Uterus (tissue), 3 donors: ENCODE measurements at regions not wholly inside any gene's neighbourhood (a gene's known extent, or its start where the extent isn't known, plus 50 kb on each side); places are given as distances from the start of the nearest gene placed in this dataset.

ENCODE experiments used
- DNase-seq, 2 donors: peaks; one replicate each; pipeline ENCODE4 v3.0.0-alpha.2; 2019 to 2020
- H3K27ac ChIP-seq, 2 donors: fragments of 200-600 bp; sonication (generic); 1 replicate in 1 of 2; 2 replicates in 1 of 2; pipeline ENCODE4 v1.5.1; 2016 to 2018
- H3K27me3 ChIP-seq, 2 donors: fragments of 200-600 bp; sonication (generic); one replicate each; pipeline ENCODE4 v1.5.1; 2018 to 2019; ENCODE audit warnings: control low read depth in 1 of 2
- H3K36me3 ChIP-seq, 2 donors: fragments of 200-600 bp; sonication (generic); one replicate each; pipeline ENCODE4 v1.5.1; 2019; ENCODE audit warnings: control low read depth in 1 of 2
- H3K4me1 ChIP-seq, 2 donors: fragments of 200-600 bp; sonication (generic); one replicate each; pipeline ENCODE4 v1.5.1; 2018 to 2019; ENCODE audit warnings: control low read depth in 1 of 2
- H3K4me3 ChIP-seq, 2 donors: fragments of 200-600 bp; sonication (generic); 1 replicate in 1 of 2; 2 replicates in 1 of 2; pipeline ENCODE4 v1.5.1; 2018 to 2019; ENCODE audit warnings: mild to moderate bottlenecking in 1 of 2
- H3K9me3 ChIP-seq, 2 donors: fragments of 200-600 bp; sonication (generic); one replicate each; pipeline ENCODE4 v1.5.1; 2019; ENCODE audit warnings: control low read depth in 1 of 2
- CTCF ChIP-seq, 4 experiments: fragments of 200-600 bp in 2 of 4; fragments of 450-650 bp in 2 of 4; sonication (generic) in 2 of 4; IDR thresholded peaks; one replicate each; pipeline ENCODE4 v1.5.1; 2016 to 2019; ENCODE audit warnings: antibody characterized with exemption in 4 of 4, mild to moderate bottlenecking in 2 of 4, moderate library complexity in 1 of 4
- POLR2A ChIP-seq, 2 donors: fragments of 450-650 bp; IDR thresholded peaks; one replicate each; pipeline ENCODE4 v1.6.1; 2016; ENCODE audit warnings: antibody characterized with exemption in 2 of 2, mild to moderate bottlenecking in 1 of 2, moderate library complexity in 1 of 2
- intact Hi-C: fragments of 100-400 bp; cut with DNase I; formaldehyde crosslinking; loops from one replicate; pipeline ENCODE4 v1.15.1; 2023; ENCODE audit warnings: low total_unique reads
- donor health status: DM: yes; HTN: yes; CAD: no.

GRCh38 chr6:125574604-125575003 lies 174.8 kb upstream of the HEY2 start:
- DNase-seq = no peak
- intact Hi-C loops = no loop called here
- no peak overlapping the region for H3K27ac ChIP-seq
- H3K9me3 ChIP-seq = no peaks in the 10 kb centered on the region
- no peak overlapping the region for H3K4me3 ChIP-seq
- H3K4me1 ChIP-seq = no peaks in the 10 kb centered on the region
- H3K36me3 ChIP-seq = no peaks in the 10 kb centered on the region
- no peaks in the 10 kb centered on the region for H3K27me3 ChIP-seq
- TF ChIP-seq POLR2A (IDR thresholded peaks at IDR 0.05) = no peak
- no peak for TF ChIP-seq CTCF (IDR thresholded peaks at IDR 0.05)

GRCh38 chr6:125577124-125577662 lies 172.2 kb upstream of the HEY2 start:
- no peaks in the 10 kb centered on the region for H3K36me3 ChIP-seq
- TF ChIP-seq CTCF (IDR thresholded peaks at IDR 0.05) = no peak
- TF ChIP-seq POLR2A (IDR thresholded peaks at IDR 0.05) = no peak
- DNase-seq = no peak
- H3K9me3 ChIP-seq = no peaks in the 10 kb centered on the region
- H3K4me3 ChIP-seq = no peak overlapping the region
- no peaks in the 10 kb centered on the region for H3K4me1 ChIP-seq
- H3K27me3 ChIP-seq = no peaks in the 10 kb centered on the region
- H3K27ac ChIP-seq = no peak overlapping the region
- intact Hi-C loops = no loop called here

- intact Hi-C loops = no loop called here
- TF ChIP-seq CTCF (IDR thresholded peaks at IDR 0.05) (no peak), POLR2A (IDR thresholded peaks at IDR 0.05) (no peak)
- Histone ChIP-seq H3K4me1 (no peaks in the 10 kb centered on the region), H3K36me3 (no peaks in the 10 kb centered on the region), H3K27ac (no peak overlapping the region), H3K9me3 (no peaks in the 10 kb centered on the region), H3K27me3 (no peaks in the 10 kb centered on the region), H3K4me3 (no peak overlapping the region)
- DNase-seq = no peak
Measured at GRCh38 chr6:125584468-125584939, 164.9 kb upstream of the HEY2 start.

GRCh38 chr6:125585470-125585869 lies 164.0 kb upstream of the HEY2 start:
- no peak overlapping the region for H3K4me3 ChIP-seq
- H3K36me3 ChIP-seq = no peaks in the 10 kb centered on the region
- no peak for TF ChIP-seq POLR2A (IDR thresholded peaks at IDR 0.05)
- no peak for TF ChIP-seq CTCF (IDR thresholded peaks at IDR 0.05)
- DNase-seq = no peak
- no peaks in the 10 kb centered on the region for H3K9me3 ChIP-seq
- H3K4me1 ChIP-seq = no peaks in the 10 kb centered on the region
- no peaks in the 10 kb centered on the region for H3K27me3 ChIP-seq
- H3K27ac ChIP-seq = no peak overlapping the region
- intact Hi-C loops = no loop called here

- intact Hi-C loops = no loop called here
- TF ChIP-seq POLR2A (IDR thresholded peaks at IDR 0.05) (no peak), CTCF (IDR thresholded peaks at IDR 0.05) (no peak)
- no peak for DNase-seq
- Histone ChIP-seq H3K4me3 (no peak overlapping the region), H3K4me1 (no peaks in the 10 kb centered on the region), H3K27me3 (no peaks in the 10 kb centered on the region), H3K9me3 (no peaks in the 10 kb centered on the region), H3K36me3 (no peaks in the 10 kb centered on the region), H3K27ac (no peak overlapping the region)
Measured at GRCh38 chr6:125586074-125586473, 163.4 kb upstream of the HEY2 start.
